ENCODE measurements at regions not wholly inside any gene's neighbourhood (a gene's known extent, or its start where the extent isn't known, plus 50 kb on each side); places are given as distances from the start of the nearest gene placed in this dataset.
"Not testable (repeated sequence)": the region's sequence is repeated elsewhere in the genome, so short reads cannot be mapped to it uniquely, and the experiment has no call there.

GRCh38 chr5:163318707-163319106 lies 118.7 kb upstream of the CCNG1 start:
- no peak for TF ChIP-seq CTCF (IDR thresholded peaks at IDR 0.05; ENCODE audit: unreplicated experiment)
- DNase-seq (ENCODE audit: low spot score in 2 of 2, unreplicated experiment in 2 of 2), result no peak
- H3K27me3 Mint-ChIP-seq (ENCODE audit: low read depth), result no peaks in the 10 kb centered on the region
- no peak overlapping the region for H3K27ac Mint-ChIP-seq
- peaks cover 13% of the 10 kb centered on the region for H3K9me3 Mint-ChIP-seq
- no peaks in the 10 kb centered on the region for H3K36me3 Mint-ChIP-seq
- H3K4me3 Mint-ChIP-seq, result no peak overlapping the region
- H3K4me1 Mint-ChIP-seq, result no peaks in the 10 kb centered on the region

- H3K9me3 Mint-ChIP-seq, result no peaks in the 10 kb centered on the region
- H3K4me1 Mint-ChIP-seq, result no peaks in the 10 kb centered on the region
- no peak overlapping the region for H3K27ac Mint-ChIP-seq
- no peaks in the 10 kb centered on the region for H3K36me3 Mint-ChIP-seq
- no peak for DNase-seq (ENCODE audit: low spot score in 2 of 2, unreplicated experiment in 2 of 2)
- H3K27me3 Mint-ChIP-seq (ENCODE audit: low read depth), result no peaks in the 10 kb centered on the region
- TF ChIP-seq CTCF (IDR thresholded peaks at IDR 0.05; ENCODE audit: unreplicated experiment), result no peak
- no peak overlapping the region for H3K4me3 Mint-ChIP-seq
Measured at GRCh38 chr5:163321511-163321910, 115.9 kb upstream of the CCNG1 start.

- peaks cover 24% of the 10 kb centered on the region for H3K9me3 Mint-ChIP-seq
- peaks cover 8% of the 10 kb centered on the region for H3K4me1 Mint-ChIP-seq
- H3K36me3 Mint-ChIP-seq, result no peaks in the 10 kb centered on the region
- no peak for TF ChIP-seq CTCF (IDR thresholded peaks at IDR 0.05; ENCODE audit: unreplicated experiment)
- no peaks in the 10 kb centered on the region for H3K27me3 Mint-ChIP-seq (ENCODE audit: low read depth)
- H3K4me3 Mint-ChIP-seq, result no peak overlapping the region
- H3K27ac Mint-ChIP-seq, result no peak overlapping the region
- DNase-seq (ENCODE audit: low spot score in 2 of 2, unreplicated experiment in 2 of 2), result no peak
Measured at GRCh38 chr5:163330723-163331668, 106.4 kb upstream of the CCNG1 start.

- DNase-seq (ENCODE audit: low spot score in 2 of 2, unreplicated experiment in 2 of 2); H3K4me1 Mint-ChIP-seq; H3K27me3 Mint-ChIP-seq (ENCODE audit: low read depth); H3K36me3 Mint-ChIP-seq; H3K27ac Mint-ChIP-seq; H3K4me3 Mint-ChIP-seq: not testable (repeated sequence)
- H3K9me3 Mint-ChIP-seq, result peaks cover 24% of the 10 kb centered on the region
Measured at GRCh38 chr5:163336074-163336473, 101.3 kb upstream of the CCNG1 start.

- Mint-ChIP-seq H3K4me3 (no peak overlapping the region), H3K27ac (no peak overlapping the region), H3K27me3 (ENCODE audit: low read depth) (no peaks in the 10 kb centered on the region), H3K9me3 (peaks cover 16% of the 10 kb centered on the region), H3K4me1 (no peaks in the 10 kb centered on the region), H3K36me3 (no peaks in the 10 kb centered on the region)
- TF ChIP-seq CTCF (IDR thresholded peaks at IDR 0.05; ENCODE audit: unreplicated experiment), result no peak
- DNase-seq (ENCODE audit: low spot score in 2 of 2, unreplicated experiment in 2 of 2), result no peak
Measured at GRCh38 chr5:163339148-163339547, 98.2 kb upstream of the CCNG1 start.

- not testable (repeated sequence) for H3K9me3 Mint-ChIP-seq; H3K27me3 Mint-ChIP-seq (ENCODE audit: low read depth); H3K4me1 Mint-ChIP-seq; H3K36me3 Mint-ChIP-seq; H3K27ac Mint-ChIP-seq; H3K4me3 Mint-ChIP-seq; DNase-seq (ENCODE audit: low spot score in 2 of 2, unreplicated experiment in 2 of 2)
Measured at GRCh38 chr5:163340378-163340777, 97.0 kb upstream of the CCNG1 start.
